ENCODE measurements at regions not wholly inside any gene's neighbourhood (a gene's known extent, or its start where the extent isn't known, plus 50 kb on each side); places are given as distances from the start of the nearest gene placed in this dataset.

GRCh38 chr2:239839306-239839705, 185.8 kb downstream of the NDUFA10 start (continued):
- TF ChIP-seq, protein P1, sequence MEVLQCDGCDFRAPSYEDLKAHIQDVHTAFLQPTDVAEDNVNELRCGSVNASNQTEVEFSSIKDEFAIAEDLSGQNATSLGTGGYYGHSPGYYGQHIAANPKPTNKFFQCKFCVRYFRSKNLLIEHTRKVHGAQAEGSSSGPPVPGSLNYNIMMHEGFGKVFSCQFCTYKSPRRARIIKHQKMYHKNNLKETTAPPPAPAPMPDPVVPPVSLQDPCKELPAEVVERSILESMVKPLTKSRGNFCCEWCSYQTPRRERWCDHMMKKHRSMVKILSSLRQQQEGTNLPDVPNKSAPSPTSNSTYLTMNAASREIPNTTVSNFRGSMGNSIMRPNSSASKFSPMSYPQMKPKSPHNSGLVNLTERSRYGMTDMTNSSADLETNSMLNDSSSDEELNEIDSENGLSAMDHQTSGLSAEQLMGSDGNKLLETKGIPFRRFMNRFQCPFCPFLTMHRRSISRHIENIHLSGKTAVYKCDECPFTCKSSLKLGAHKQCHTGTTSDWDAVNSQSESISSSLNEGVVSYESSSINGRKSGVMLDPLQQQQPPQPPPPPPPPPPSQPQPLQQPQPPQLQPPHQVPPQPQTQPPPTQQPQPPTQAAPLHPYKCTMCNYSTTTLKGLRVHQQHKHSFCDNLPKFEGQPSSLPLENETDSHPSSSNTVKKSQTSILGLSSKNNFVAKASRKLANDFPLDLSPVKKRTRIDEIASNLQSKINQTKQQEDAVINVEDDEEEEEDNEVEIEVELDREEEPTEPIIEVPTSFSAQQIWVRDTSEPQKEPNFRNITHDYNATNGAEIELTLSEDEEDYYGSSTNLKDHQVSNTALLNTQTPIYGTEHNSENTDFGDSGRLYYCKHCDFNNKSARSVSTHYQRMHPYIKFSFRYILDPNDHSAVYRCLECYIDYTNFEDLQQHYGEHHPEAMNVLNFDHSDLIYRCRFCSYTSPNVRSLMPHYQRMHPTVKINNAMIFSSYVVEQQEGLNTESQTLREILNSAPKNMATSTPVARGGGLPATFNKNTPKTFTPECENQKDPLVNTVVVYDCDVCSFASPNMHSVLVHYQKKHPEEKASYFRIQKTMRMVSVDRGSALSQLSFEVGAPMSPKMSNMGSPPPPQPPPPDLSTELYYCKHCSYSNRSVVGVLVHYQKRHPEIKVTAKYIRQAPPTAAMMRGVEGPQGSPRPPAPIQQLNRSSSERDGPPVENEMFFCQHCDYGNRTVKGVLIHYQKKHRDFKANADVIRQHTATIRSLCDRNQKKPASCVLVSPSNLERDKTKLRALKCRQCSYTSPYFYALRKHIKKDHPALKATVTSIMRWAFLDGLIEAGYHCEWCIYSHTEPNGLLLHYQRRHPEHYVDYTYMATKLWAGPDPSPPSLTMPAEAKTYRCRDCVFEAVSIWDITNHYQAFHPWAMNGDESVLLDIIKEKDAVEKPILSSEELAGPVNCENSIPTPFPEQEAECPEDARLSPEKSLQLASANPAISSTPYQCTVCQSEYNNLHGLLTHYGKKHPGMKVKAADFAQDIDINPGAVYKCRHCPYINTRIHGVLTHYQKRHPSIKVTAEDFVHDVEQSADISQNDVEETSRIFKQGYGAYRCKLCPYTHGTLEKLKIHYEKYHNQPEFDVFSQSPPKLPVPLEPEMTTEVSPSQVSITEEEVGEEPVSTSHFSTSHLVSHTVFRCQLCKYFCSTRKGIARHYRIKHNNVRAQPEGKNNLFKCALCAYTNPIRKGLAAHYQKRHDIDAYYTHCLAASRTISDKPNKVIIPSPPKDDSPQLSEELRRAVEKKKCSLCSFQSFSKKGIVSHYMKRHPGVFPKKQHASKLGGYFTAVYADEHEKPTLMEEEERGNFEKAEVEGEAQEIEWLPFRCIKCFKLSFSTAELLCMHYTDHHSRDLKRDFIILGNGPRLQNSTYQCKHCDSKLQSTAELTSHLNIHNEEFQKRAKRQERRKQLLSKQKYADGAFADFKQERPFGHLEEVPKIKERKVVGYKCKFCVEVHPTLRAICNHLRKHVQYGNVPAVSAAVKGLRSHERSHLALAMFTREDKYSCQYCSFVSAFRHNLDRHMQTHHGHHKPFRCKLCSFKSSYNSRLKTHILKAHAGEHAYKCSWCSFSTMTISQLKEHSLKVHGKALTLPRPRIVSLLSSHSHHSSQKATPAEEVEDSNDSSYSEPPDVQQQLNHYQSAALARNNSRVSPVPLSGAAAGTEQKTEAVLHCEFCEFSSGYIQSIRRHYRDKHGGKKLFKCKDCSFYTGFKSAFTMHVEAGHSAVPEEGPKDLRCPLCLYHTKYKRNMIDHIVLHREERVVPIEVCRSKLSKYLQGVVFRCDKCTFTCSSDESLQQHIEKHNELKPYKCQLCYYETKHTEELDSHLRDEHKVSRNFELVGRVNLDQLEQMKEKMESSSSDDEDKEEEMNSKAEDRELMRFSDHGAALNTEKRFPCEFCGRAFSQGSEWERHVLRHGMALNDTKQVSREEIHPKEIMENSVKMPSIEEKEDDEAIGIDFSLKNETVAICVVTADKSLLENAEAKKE (CRISPR knock-in tag; IDR thresholded peaks at IDR 0.05) = no peak
- TF ChIP-seq ZNF331 (CRISPR knock-in tag; IDR thresholded peaks at IDR 0.05; ENCODE audit: low read depth) = no peak
- TF ChIP-seq, protein P2, sequence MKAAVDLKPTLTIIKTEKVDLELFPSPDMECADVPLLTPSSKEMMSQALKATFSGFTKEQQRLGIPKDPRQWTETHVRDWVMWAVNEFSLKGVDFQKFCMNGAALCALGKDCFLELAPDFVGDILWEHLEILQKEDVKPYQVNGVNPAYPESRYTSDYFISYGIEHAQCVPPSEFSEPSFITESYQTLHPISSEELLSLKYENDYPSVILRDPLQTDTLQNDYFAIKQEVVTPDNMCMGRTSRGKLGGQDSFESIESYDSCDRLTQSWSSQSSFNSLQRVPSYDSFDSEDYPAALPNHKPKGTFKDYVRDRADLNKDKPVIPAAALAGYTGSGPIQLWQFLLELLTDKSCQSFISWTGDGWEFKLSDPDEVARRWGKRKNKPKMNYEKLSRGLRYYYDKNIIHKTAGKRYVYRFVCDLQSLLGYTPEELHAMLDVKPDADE (IDR thresholded peaks at IDR 0.05) = no peak
- no peak for TF ChIP-seq NANOG (IDR thresholded peaks at IDR 0.05; ENCODE audit: borderline replicate concordance)
- TF ChIP-seq JUNB (IDR thresholded peaks at IDR 0.05; ENCODE audit: unreplicated experiment) = no peak
- no peak for TF ChIP-seq CREB1 (CRISPR knock-in tag; IDR thresholded peaks at IDR 0.05; ENCODE audit: low read depth)
- TF ChIP-seq EZH2 (IDR thresholded peaks at IDR 0.05; ENCODE audit: low read depth, unreplicated experiment) = no peak
- TF ChIP-seq EZH2phosphoT487 (IDR thresholded peaks at IDR 0.05; ENCODE audit: unreplicated experiment) = no peak
- TF ChIP-seq ZNF114 (CRISPR knock-in tag; IDR thresholded peaks at IDR 0.05) = no peak
